GM12892 (cell line): ENCODE measurements at regions not wholly inside any gene's neighbourhood (a gene's known extent, or its start where the extent isn't known, plus 50 kb on each side); places are given as distances from the start of the nearest gene placed in this dataset.
"Not testable (repeated sequence)": the region's sequence is repeated elsewhere in the genome, so short reads cannot be mapped to it uniquely, and the experiment has no call there.

ENCODE experiments used
- DNase-seq: peaks from one replicate; pipeline ENCODE4 v3.0.0; 2011; ENCODE audit not compliant: insufficient read length
- FAIRE-seq: peaks from 2 replicates; lab custom pipeline; 2011; peaks lifted over from hg19 to GRCh38; lab: Jason Lieb, UNC
- POLR2A ChIP-seq: IDR thresholded peaks from 2 replicates; pipeline ENCODE4 v1.6.1; 2011; ENCODE audit warnings: low read depth, low read length, control low read depth
- POLR2AphosphoS5 ChIP-seq: IDR thresholded peaks from 2 replicates; pipeline ENCODE4 v1.6.1; 2011; ENCODE audit warnings: low read depth, low read length, control low read depth
- TAF1 ChIP-seq: IDR thresholded peaks from 2 replicates; pipeline ENCODE4 v1.6.1; 2011; ENCODE audit warnings: low read depth, mild to moderate bottlenecking, control low read depth, low read length, borderline replicate concordance

DNA sequence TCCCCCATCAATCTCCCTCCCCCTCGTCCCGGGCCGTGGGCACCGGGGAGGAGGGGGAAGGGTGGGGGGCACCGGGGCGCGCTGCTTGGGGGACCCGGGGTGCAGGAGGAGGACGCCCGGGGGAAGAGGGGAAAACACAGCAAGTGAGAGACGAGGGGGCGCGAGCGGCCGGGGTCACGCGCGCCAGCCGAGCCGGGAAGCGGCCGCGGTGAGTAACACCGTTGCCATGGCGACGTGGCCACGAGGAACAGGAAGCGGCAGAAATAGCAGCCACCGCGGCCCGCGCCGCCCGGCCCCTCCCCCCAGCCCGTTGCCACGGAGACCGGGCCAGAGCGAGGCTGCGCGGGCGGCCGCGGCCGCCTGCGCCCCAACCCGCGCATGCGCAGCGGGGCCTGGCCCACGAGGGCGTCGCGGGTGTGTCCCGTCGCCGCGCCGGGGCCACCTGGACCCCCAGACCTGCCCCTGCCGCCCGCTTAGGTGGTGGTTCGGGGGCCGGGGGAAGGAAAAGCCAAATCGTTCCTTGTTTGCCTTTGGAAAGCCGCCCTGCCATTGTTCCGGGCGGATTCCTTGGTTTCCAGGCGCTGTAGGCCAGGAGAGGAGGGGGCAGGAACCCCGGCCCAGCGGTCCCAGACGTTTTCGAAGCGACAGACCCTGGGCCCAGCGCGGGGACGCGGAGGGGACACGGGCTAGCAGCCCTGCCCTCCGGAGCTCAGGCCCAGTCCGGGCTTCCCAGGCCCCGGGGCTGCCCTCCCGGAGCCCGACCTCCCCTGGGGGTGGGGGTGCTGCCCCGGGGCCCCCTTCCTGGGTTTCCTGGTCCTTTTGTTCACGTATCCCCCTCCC, 207.1 kb downstream of the C9orf50 start:
- TF ChIP-seq TAF1: no peak
- peak; percentile 72; the same call in 1 of the 2 replicates for TF ChIP-seq POLR2A
- 0 out of 2 replicates have a peak, but pooled peaks have one; percentile 33 for TF ChIP-seq POLR2AphosphoS5
- DNase-seq (peak; percentile 97), FAIRE-seq (peak; percentile 98)

- FAIRE-seq: no peak
- no peak for DNase-seq
- TF ChIP-seq POLR2A (no peak), POLR2AphosphoS5 (no peak), TAF1 (no peak)
Measured at GRCh38 chr9:129412814-129413536, 207.9 kb downstream of the C9orf50 start.

DNA sequence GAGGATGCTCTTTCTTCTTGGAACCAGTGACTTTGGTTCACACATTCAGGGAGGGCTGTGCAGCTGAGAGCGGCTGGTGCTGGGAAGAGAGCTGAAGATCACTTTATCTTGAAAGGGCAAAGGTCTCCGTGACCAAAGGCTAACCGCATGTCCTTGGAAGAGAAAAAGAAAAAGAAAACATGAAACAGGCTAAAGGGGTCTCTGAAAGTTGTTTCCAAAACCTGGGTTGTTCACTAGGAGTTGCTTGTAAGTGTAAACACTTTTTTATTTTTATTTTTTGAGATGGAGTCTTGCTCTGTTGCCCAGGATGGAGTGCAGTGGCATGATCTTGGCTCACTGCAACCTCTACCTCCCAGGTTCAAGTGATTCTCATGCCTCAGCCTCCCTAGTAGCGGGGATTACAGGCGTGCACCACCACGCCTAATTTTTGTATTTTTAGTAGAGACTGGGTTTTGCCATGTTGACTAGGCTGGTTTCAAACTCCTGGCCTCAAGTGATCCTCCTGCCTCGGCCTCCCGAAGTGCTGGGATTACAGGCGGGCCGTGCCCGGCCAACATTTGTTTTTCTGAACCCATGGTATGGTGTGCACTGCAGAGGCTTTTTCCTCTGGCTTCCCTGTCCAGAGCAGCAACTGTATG, 208.6 kb downstream of the C9orf50 start:
- not testable (repeated sequence) for FAIRE-seq, DNase-seq

DNA sequence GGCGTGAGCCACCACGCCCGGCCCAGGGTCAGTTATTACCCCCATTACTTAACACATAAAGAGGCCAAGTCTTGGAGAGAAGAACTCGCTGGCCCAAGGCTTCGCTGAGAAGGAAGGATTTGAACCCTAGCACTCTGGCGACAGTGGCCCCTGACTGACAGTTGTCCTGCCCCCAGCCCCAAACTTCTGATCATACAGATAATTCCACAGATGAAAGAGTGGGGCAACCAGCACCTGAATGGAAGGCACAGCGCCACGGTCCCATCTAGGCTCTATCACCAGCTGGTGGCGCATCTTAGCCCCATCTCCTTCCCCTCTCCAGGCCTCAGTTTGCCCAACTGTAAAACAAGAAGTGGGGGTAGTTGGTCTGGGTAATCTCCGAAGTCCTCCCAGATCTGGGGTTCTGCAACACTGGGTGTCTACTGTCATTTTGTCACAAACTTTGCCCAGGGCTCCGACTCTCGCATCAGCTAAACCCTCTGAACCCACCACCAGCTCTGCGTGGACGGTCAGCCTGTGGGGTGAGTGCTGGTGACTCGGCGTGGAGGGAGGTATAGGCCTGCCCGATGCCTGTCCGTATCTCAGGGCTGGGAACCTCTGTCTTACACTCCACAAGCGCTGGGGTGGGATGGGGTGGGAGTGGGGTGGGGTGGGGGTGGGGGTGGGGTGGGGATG, 209.3 kb downstream of the C9orf50 start:
- FAIRE-seq (no peak), DNase-seq (no peak)
- TF ChIP-seq POLR2A (no peak), POLR2AphosphoS5 (no peak), TAF1 (no peak)

- FAIRE-seq (peak; percentile 14), DNase-seq (no peak)
- TF ChIP-seq POLR2AphosphoS5 (no peak), POLR2A (no peak), TAF1 (no peak)
Measured at GRCh38 chr9:129410226-129410625, 210.7 kb downstream of the C9orf50 start.

- no peak for FAIRE-seq
Measured at GRCh38 chr9:129408535-129409215, 212.2 kb downstream of the C9orf50 start.

GRCh38 chr9:129407905-129408452, 212.9 kb downstream of the C9orf50 start:
- DNase-seq (no peak), FAIRE-seq (no peak)
- TF ChIP-seq TAF1: no peak
- TF ChIP-seq POLR2AphosphoS5: no peak
- no peak for TF ChIP-seq POLR2A

More at GRCh38 chr9:129408535-129409215, 212.2 kb downstream of the C9orf50 start:
- no peak for DNase-seq
- TF ChIP-seq POLR2A: no peak

GRCh38 chr9:129406278-129407225, 214.3 kb downstream of the C9orf50 start:
- no peak for FAIRE-seq

GRCh38 chr9:129405827-129406213, 215.1 kb downstream of the C9orf50 start:
- TF ChIP-seq TAF1: no peak
- no peak for TF ChIP-seq POLR2A
- TF ChIP-seq POLR2AphosphoS5: no peak
- no peak for DNase-seq
- FAIRE-seq: no peak

More at GRCh38 chr9:129406278-129407225, 214.3 kb downstream of the C9orf50 start:
- TF ChIP-seq POLR2AphosphoS5 (no peak), TAF1 (no peak), POLR2A (no peak)
- DNase-seq: no peak
